Mucosa of descending colon (tissue), 3 donors: ENCODE measurements at regions not wholly inside any gene's neighbourhood (a gene's known extent, or its start where the extent isn't known, plus 50 kb on each side); places are given as distances from the start of the nearest gene placed in this dataset.
A peak's percentile ranks its signal among the peaks of the same experiment; 100 is the strongest.

Experiments used
- ATAC-seq: fragments of 200-7000 bp; cut with Tn5 transposase; one replicate; pipeline ENCODE4 v1.9.1; 2020; ENCODE audit warnings: mild to moderate bottlenecking, moderate library complexity
- DNase-seq, 3 donors: peaks; one replicate each; pipeline ENCODE4 v3.0.0-alpha.2; 2020
- H3K36me3 ChIP-seq: fragments of 200-600 bp; one replicate; pipeline ENCODE4 v1.8.0; 2021; ENCODE audit warnings: low read depth, mild to moderate bottlenecking
- H3K4me1 ChIP-seq: fragments of 200-600 bp; one replicate; pipeline ENCODE4 v1.8.0; 2021; ENCODE audit warnings: low read depth, mild to moderate bottlenecking
- H3K4me3 ChIP-seq: fragments of 200-600 bp; one replicate; pipeline ENCODE4 v1.8.0; 2021; ENCODE audit warnings: mild to moderate bottlenecking
- H3K9me3 ChIP-seq: fragments of 200-600 bp; one replicate; pipeline ENCODE4 v1.8.0; 2021; ENCODE audit warnings: mild to moderate bottlenecking
- intact Hi-C, 2 donors: fragments of 100-400 bp; cut with DNase I in 1 of 2; cut with micrococcal nuclease in 1 of 2; formaldehyde crosslinking; loops; one replicate each; pipeline versions ENCODE4 v1.11.0 to v1.11.1; 2022; cut with DNase I, micrococcal nuclease
- TF ChIP-seq, protein P1 (sequence below): fragments of 200-600 bp; IDR thresholded peaks from one replicate; pipeline ENCODE4 v1.8.0; 2022; ENCODE audit warnings: antibody characterized with exemption, mild to moderate bottlenecking
- donor health status: DM: no; HTN: no; CAD: no; lungs with moderate emphysema.
- donor health status: DM: no; HTN: no; CAD: no.
- donor health status: DM: no; HTN: yes; CAD: no.

DNA sequence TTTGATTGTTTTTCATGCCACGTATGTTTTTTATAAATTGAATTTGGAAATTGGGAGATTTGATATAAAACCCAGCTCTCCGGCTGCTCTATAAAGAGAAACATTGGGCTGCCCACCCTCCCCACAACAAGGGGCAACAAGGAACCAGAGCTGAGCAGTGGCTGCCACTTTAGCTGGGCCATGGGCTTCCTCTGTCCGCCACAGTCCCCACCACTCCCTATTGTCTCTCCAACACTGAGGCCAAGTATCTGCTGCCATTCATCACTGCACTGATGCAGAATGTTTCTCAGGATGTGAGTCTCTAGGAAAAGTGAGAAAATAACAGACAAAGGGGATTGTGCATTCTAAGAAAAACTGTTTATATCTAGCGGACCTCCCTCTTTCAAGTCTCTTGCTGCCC, 106.8 kb downstream of the LITAF start:
- no peak for DNase-seq
- Histone ChIP-seq H3K4me3 (no peak overlapping the region), H3K4me1 (no peaks in the 10 kb centered on the region), H3K9me3 (peaks cover 9% of the 10 kb centered on the region), H3K36me3 (no peaks in the 10 kb centered on the region)
- TF ChIP-seq, protein P1, sequence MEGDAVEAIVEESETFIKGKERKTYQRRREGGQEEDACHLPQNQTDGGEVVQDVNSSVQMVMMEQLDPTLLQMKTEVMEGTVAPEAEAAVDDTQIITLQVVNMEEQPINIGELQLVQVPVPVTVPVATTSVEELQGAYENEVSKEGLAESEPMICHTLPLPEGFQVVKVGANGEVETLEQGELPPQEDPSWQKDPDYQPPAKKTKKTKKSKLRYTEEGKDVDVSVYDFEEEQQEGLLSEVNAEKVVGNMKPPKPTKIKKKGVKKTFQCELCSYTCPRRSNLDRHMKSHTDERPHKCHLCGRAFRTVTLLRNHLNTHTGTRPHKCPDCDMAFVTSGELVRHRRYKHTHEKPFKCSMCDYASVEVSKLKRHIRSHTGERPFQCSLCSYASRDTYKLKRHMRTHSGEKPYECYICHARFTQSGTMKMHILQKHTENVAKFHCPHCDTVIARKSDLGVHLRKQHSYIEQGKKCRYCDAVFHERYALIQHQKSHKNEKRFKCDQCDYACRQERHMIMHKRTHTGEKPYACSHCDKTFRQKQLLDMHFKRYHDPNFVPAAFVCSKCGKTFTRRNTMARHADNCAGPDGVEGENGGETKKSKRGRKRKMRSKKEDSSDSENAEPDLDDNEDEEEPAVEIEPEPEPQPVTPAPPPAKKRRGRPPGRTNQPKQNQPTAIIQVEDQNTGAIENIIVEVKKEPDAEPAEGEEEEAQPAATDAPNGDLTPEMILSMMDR: no peak
- intact Hi-C loops: no loop called here
- no peak for ATAC-seq

DNA sequence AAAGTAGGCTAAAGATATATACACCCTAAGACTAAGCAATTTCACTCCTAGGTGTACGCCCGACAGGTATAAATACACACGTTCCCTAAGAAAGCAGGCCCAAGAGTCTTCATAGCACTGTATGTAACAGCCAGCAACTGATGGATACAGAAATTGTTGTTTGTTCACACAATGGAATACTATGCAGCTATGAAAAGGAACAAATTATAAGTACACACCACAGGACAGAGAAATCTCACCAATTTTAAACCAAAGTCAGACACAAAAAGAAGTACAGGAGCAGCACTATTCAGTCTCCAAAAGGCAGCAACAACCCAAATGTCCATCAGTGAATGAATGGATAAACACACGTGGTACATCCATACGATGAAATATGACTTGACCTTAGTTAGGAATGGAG, 106.1 kb downstream of the LITAF start:
- ATAC-seq (no peak), DNase-seq (no peak)
- TF ChIP-seq, protein P1: no peak
- intact Hi-C loops: no loop called here
- no peak overlapping the region for H3K4me3 ChIP-seq
- peaks cover 9% of the 10 kb centered on the region for H3K9me3 ChIP-seq
- no peaks in the 10 kb centered on the region for H3K36me3 ChIP-seq
- no peaks in the 10 kb centered on the region for H3K4me1 ChIP-seq

DNA sequence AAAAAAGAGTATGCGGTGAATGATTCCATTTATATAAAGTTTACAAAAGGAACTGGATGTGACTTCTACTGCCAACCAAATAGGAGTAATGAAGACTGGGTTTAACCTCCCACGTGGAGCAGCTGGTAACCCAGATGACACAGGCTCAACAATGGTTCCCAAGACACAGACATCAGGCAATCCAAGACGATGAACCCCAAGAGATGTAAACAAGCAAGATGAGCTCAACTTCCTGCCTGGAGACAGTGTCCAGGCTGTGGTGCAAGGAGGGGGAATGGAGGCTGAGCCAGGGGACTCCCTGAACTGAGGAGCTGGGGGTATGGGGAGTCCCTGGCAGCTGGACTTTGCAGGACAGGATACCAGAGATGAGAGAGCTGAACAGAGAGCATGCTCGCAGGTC, 104.7 kb downstream of the LITAF start:
- Histone ChIP-seq H3K4me3 (no peak overlapping the region), H3K4me1 (no peaks in the 10 kb centered on the region), H3K9me3 (peaks cover 9% of the 10 kb centered on the region), H3K36me3 (no peaks in the 10 kb centered on the region)
- intact Hi-C loops: no loop called here
- ATAC-seq: no peak
- TF ChIP-seq, protein P1: no peak
- DNase-seq: no peak

DNA sequence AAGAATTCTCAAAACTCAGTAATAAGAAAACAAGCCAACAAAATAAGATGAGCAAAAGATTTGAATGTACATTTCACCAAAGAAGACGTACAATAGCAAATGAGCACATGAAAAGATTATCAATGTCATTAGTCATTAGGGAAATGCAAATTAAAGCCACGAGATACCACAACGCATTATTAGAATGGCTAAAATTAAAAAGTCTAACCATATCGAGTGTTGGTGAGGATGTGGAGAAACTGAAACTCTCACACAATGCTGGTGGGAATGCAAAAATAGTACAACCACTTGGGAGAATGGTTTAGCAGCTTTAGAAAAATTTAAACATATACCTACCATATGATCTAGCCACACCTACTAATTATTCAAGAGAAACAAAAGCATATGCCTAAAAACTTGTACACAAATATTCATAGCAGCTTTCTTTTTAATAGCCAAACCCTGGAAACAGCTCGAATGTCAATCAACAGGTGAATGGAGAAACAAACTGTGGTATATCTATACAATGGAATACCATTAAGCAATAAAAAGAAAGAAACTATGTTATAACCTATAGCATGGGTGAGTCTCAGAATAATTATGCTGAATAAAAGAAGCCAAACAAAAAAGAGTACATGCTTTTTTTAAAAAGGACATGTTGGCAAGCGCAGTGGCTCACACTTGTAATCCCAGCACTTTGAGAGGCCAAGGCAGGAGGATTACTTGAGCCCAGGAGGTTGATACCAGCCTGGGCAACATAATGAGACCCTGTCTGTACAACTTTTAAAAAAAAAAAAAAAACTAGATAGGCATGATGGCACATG, 103.6 kb downstream of the LITAF start:
- ATAC-seq (no peak), DNase-seq (no peak)
- Histone ChIP-seq H3K4me3 (no peak overlapping the region), H3K36me3 (no peaks in the 10 kb centered on the region), H3K9me3 (peaks cover 9% of the 10 kb centered on the region), H3K4me1 (no peaks in the 10 kb centered on the region)
- intact Hi-C loops: no loop called here
- TF ChIP-seq, protein P1: no peak

DNA sequence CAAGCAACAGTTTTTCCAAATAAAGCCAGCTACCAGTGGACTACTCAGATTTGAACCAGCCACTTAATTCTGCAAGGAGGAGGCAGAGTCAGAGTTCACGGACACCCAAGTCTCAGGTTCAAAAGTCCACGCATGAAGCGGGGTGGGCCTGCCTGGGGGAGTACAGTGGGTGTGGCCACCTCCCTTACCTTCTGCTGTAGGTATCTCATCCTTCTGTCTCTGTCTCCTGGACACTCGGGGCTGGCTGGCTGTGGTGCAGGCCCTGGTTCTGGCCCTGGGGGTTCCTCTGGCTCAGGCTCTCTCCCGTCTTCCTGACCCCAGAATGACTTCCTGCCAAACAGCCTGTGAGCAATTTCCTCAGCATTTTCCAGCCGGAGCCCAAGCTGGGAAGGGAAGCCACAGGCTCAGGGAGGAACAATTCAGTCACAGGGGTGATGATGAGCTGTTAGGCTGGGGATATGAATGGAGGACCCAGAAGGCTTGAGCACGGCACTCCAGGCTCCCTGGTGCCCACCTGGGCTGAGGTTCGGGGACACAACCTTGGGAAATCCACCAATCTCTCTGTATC, 101.9 kb downstream of the LITAF start:
- Histone ChIP-seq H3K4me1 (peaks cover 5% of the 10 kb centered on the region), H3K4me3 (no peak overlapping the region), H3K9me3 (peaks cover 9% of the 10 kb centered on the region), H3K36me3 (no peaks in the 10 kb centered on the region)
- intact Hi-C loops: no loop called here
- no peak for ATAC-seq
- TF ChIP-seq, protein P1: no peak
- DNase-seq: peak in 1 of 3 donors; percentile 14
